HG03135 (cell line): ENCODE measurements at regions not wholly inside any gene's neighbourhood (a gene's known extent, or its start where the extent isn't known, plus 50 kb on each side); places are given as distances from the start of the nearest gene placed in this dataset.

Source experiments
- ATAC-seq: cut with Tn5 transposase; IDR thresholded peaks from one replicate; pipeline ENCODE4 v1.9.1; 2021; ENCODE audit warnings: mild to moderate bottlenecking, moderate library complexity; ENCODE audit not compliant: unreplicated experiment

GRCh38 chr4:146029939-146030710 is 91.5 kb upstream of the ZNF827 start:
- ATAC-seq = peak; percentile 87

DNA sequence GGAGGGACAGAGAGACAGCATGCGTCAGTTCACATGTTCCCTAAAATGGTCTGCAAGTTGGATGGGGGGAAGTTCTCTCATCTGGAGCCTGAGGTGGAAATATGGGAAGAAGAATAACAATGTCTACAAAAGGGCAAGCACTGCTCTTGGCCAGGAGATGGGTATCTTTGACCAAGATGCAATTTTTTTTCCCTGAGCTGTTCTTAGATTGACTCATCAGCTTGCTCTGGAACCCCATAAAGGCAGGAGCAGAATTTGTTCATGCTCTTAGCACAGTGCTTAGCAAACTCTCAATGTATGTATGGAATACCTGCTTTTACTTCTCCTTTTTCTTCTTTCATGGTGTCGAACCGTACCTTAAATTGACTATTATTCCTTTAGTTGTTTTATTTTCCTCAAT is 90.5 kb upstream of the ZNF827 start:
- ATAC-seq = peak; percentile 38

DNA sequence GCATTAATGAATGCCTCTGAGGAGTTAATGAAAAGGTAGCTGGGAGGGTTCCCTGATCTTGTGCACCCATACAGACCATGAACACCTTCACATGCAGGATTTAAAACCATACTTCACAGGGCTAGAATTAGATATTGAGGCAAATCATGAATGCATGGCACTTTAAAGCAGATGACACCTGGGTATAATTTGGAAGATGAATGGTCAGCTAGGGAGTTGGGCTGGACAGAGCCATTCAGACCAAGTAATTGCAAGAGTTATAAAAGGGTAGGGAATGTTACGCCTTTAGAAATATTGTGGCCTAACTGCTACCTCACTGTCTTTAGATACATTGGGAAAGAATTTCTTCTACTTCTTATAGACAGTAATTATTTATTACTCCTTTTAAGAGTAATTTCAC is 89.1 kb upstream of the ZNF827 start:
- ATAC-seq = no peak

GRCh38 chr4:146023334-146023967 is 84.8 kb upstream of the ZNF827 start:
- peak; percentile 99 for ATAC-seq

GRCh38 chr4:146022541-146022940 is 83.9 kb upstream of the ZNF827 start:
- ATAC-seq = no peak

GRCh38 chr4:146018247-146018646 is 79.6 kb upstream of the ZNF827 start:
- no peak for ATAC-seq

DNA sequence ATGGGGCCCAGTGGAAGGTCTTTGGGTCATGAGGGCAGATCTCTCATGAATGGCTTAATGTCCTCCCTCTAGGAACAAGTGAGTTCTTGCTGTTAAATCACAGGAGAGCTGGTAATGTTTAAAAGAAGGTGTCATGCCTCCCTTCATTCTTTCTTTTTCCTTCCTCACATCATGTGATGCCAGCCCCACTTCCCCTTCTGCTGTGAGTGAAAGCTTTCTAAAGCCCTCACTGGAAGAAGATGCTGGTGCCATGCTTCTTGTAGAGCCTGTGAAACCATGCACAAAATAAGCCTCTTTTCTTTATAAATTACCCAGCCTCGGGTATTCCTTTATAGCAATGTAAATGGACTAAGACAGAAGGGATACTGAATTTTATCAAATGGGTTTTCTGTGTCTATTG is 66.1 kb upstream of the ZNF827 start:
- ATAC-seq = no peak

DNA sequence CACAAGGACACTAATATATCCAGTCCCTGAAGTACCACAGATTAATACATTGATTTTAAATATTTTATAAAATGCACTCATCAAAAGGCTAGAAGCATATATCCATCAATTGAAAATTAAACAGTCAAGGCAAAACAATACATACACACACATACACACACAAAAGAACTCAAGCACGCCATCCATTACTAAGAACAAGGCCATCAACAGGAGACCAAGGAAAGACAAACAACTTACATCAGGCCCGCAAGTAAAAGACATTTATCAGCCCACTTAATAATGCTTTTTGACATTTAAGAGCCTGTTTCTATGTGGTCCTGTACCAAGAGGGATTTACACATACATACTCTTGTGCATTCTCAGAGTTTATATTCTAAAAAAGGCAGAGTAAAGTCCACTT is 50.0 kb upstream of the ZNF827 start:
- no peak for ATAC-seq
